Limb (tissue), 2 donors: ENCODE measurements at regions not wholly inside any gene's neighbourhood (a gene's known extent, or its start where the extent isn't known, plus 50 kb on each side); places are given as distances from the start of the nearest gene placed in this dataset.
"Not testable (repeated sequence)": the region's sequence is repeated elsewhere in the genome, so short reads cannot be mapped to it uniquely, and the experiment has no call there.

ENCODE experiments used
- DNase-seq, 2 donors: peaks; one replicate each; pipeline ENCODE4 v3.0.0-alpha.2; 2016; ENCODE audit errors: extremely low spot score in 2 of 2

GRCh38 chrX:40947276-40947675, 138.0 kb upstream of the USP9X start:
- DNase-seq, result no peak

- DNase-seq, result no peak
Observed at GRCh38 chrX:40949071-40949470, 136.2 kb upstream of the USP9X start.

- no peak for DNase-seq
Observed at GRCh38 chrX:40950546-40950945, 134.7 kb upstream of the USP9X start.

- not testable (repeated sequence) for DNase-seq
Observed at GRCh38 chrX:40951407-40951806, 133.8 kb upstream of the USP9X start.

GRCh38 chrX:40952855-40953254, 132.4 kb upstream of the USP9X start:
- no peak for DNase-seq

GRCh38 chrX:40953369-40953768, 131.9 kb upstream of the USP9X start:
- no peak for DNase-seq

GRCh38 chrX:40960041-40960440, 125.2 kb upstream of the USP9X start:
- no peak for DNase-seq

- DNase-seq, result no peak
Observed at GRCh38 chrX:40962793-40963407, 122.3 kb upstream of the USP9X start.

- no peak for DNase-seq
Observed at GRCh38 chrX:40964008-40964407, 121.2 kb upstream of the USP9X start.

GRCh38 chrX:40964633-40965586, 120.3 kb upstream of the USP9X start:
- no peak for DNase-seq

- DNase-seq, result no peak
Observed at GRCh38 chrX:40966213-40966820, 118.9 kb upstream of the USP9X start.

- DNase-seq, result no peak
Observed at GRCh38 chrX:40968180-40968579, 117.1 kb upstream of the USP9X start.

GRCh38 chrX:40971736-40972135, 113.5 kb upstream of the USP9X start:
- DNase-seq, result no peak

GRCh38 chrX:40973619-40974018, 111.6 kb upstream of the USP9X start:
- no peak for DNase-seq

- no peak for DNase-seq
Observed at GRCh38 chrX:40975951-40976350, 109.3 kb upstream of the USP9X start.

- DNase-seq, result no peak
Observed at GRCh38 chrX:40976981-40977380, 108.3 kb upstream of the USP9X start.

- no peak for DNase-seq
Observed at GRCh38 chrX:40984962-40985361, 100.3 kb upstream of the USP9X start.

GRCh38 chrX:40987413-40987812, 97.8 kb upstream of the USP9X start:
- no peak for DNase-seq

GRCh38 chrX:40988100-40988499, 97.1 kb upstream of the USP9X start:
- no peak for DNase-seq

- DNase-seq, result not testable (repeated sequence)
Observed at GRCh38 chrX:40993395-40993794, 91.8 kb upstream of the USP9X start.

GRCh38 chrX:40996886-40997530, 88.2 kb upstream of the USP9X start:
- DNase-seq, result peak; percentile 29 to 72

- DNase-seq, result no peak
Observed at GRCh38 chrX:40998123-40998522, 87.1 kb upstream of the USP9X start.
